ENCODE measurements at regions not wholly inside any gene's neighbourhood (a gene's known extent, or its start where the extent isn't known, plus 50 kb on each side); places are given as distances from the start of the nearest gene placed in this dataset.

DNA sequence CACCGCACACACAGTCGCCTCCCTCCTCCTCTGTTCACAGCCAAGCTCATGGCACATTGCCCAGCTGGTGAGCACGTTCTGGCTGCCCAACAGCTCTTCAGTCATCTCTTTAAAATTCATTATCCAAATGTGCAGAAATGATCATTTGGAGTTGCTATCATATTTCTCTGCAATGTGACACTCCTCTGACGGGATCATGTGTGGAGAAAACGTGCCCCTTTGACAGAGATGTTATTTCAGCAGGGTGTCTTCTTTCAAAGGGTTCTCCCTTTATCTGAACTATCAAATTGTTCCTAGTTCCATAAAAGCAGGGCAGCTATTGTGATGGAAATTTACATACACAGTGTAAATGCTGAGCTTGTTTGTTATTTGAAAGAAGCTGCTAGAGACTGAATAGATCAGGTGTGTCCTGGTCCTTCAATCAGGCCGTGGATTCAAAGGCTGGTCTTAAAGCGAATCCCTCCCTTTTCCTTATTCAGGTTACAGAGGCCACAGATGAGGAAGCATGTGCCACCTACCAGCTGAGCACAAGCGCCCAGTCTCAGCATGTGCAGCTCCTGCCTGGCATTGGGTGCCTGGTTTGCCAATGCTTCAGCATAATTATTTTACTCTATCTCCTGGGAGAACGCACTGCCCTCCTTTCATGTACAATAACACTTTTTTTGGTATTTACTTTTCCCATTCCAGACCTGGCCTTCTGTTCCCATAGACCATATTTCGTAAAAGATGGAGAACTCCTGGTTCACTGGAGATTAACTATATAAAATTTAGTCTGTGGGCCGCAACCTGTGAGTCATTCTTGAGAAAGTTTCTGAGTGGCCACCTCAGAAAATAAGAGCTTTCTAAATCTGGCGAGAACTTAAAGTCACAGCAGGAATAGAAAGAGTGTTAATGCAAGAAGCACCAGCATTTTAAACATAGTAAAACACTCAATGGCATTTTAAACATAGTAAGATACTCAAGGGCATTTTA is 433.7 kb downstream of the ENC1 start (continued):
- TF ChIP-seq MYB (IDR thresholded peaks at IDR 0.05; ENCODE audit: borderline replicate concordance, low read depth, low read length) (no peak), MEF2A (IDR thresholded peaks at IDR 0.05; ENCODE audit: insufficient read depth, low read depth, low read length) (no peak), POU2F2 (IDR thresholded peaks at IDR 0.05; ENCODE audit: borderline replicate concordance, low read depth, low read length) (no peak)

DNA sequence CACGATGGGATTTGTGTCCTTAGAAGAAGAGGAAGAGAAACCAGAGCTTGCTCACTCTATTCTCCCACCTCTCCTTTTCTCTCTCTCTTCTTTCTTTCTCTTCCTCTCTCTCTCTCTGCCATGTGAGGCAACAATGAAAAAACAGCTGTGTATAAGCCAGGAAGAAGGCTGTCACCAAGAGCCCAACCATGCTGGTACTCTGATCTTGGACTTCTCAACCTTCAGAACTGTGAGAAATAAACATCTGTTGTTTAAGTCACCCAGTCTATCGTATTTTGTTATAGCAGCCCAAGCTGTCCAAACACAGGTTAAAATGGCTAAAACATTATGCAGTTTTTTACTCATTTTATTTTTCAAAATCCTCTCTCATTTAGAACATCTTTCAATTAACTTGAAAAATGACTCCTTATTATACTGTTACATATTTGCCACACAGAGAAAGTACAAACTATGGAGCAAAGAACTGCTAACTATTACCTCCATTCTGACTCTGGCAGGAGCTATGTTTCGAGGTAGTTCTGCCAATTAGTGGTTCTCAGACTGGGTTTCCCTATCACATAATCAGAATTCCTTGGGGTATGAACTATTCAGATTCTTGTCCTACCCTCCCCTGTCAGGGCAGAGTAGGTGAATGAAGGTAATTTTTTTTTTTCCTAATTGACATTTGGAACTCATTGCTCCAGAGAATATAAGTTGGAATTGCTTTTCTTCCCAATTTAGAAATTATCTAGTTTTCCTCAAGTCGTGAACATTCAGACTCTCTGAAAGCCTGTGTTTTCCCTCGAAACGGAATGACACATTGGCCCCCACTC is 434.6 kb downstream of the ENC1 start:
- intact Hi-C loops (cut with micrococcal nuclease; ENCODE audit: unreplicated experiment) = no loop called here
- Histone ChIP-seq H4K20me1 (ENCODE audit: control insufficient read depth, insufficient read depth) (no peaks in the 10 kb centered on the region), H3K4me1 (ENCODE audit: control insufficient read depth, insufficient read depth, low read length) (peaks cover 16% of the 10 kb centered on the region), H3K4me3 (no peak overlapping the region), H3K9ac (ENCODE audit: control insufficient read depth, insufficient read depth, low read length) (no peak overlapping the region), H3K27me3 (replicated peaks in 1 of 2; ENCODE audit: control insufficient read depth in 2 of 2, insufficient read depth in 2 of 2, low read length in 1 of 2) (no peaks in the 10 kb centered on the region), H3K9me3 (replicated peaks; ENCODE audit: control insufficient read depth, insufficient read depth, low read length) (no peaks in the 10 kb centered on the region; the same call in 2 of the 3 replicates), H2AFZ (ENCODE audit: control insufficient read depth, low read depth, low read length) (no peak overlapping the region), H3K36me3 (ENCODE audit: control insufficient read depth in 2 of 2, insufficient read depth in 2 of 2, low read length in 1 of 2) (no peaks in the 10 kb centered on the region), H3K4me2 (ENCODE audit: control insufficient read depth, insufficient read depth) (no peak overlapping the region), H3K27ac (ENCODE audit: control insufficient read depth, insufficient read depth) (no peak overlapping the region), H3K79me2 (ENCODE audit: control insufficient read depth, insufficient read depth, low read length) (no peaks in the 10 kb centered on the region)
- 32% methylated on average over 6 of the region's 6 CpGs for WGBS (ENCODE audit: insufficient coverage, insufficient replicate concordance, low lambda C conversion rate, missing lambda C conversion rate)
- ChIA-PET SMC1A (ENCODE audit: uncharacterized antibody, unreplicated experiment) (interaction anchor here (0.7 to 1.1 kb wide), 3 partner anchors 13 to 123 kb away, joined by 3 to 4 read pairs (median 3); no protein-coding TSS in a partner anchor), CTCF (interaction anchor here (0.6 to 2.2 kb wide), 3 partner anchors 12 to 436 kb away, joined by 3 to 8 read pairs (median 3); no protein-coding TSS in a partner anchor), POLR2A (no interaction called here), RAD21 (ENCODE audit: unreplicated experiment) (interaction anchor here (1.2 to 1.5 kb wide), 2 partner anchors 11 to 437 kb away, joined by 3 to 5 read pairs; no protein-coding TSS in a partner anchor)
- FAIRE-seq = no peak
- DNase-seq (ENCODE audit: low read depth, low spot score) = no peak
- no TSS peak for BruUV-seq (replicated peaks)
- TF ChIP-seq SPI1 (IDR thresholded peaks at IDR 0.05; ENCODE audit: borderline replicate concordance, insufficient read depth, low read depth, low read length) (peak; percentile 45; the same call in 1 of the 2 replicates), GATAD2B (conservative IDR thresholded peaks at IDR 0.05; ENCODE audit: low read depth) (no peak), RELB (IDR thresholded peaks at IDR 0.05; ENCODE audit: low read depth) (0 out of 2 replicates have a peak, but pooled peaks have one; percentile 13), IKZF1 (conservative IDR thresholded peaks at IDR 0.05) (0 out of 2 replicates have a peak, but pooled peaks have one; percentile 20)
- in situ Hi-C loops (cut with MboI) = no loop called here
- ATAC-seq = no peak
